ENCODE measurements at regions not wholly inside any gene's neighbourhood (a gene's known extent, or its start where the extent isn't known, plus 50 kb on each side); places are given as distances from the start of the nearest gene placed in this dataset.

DNA sequence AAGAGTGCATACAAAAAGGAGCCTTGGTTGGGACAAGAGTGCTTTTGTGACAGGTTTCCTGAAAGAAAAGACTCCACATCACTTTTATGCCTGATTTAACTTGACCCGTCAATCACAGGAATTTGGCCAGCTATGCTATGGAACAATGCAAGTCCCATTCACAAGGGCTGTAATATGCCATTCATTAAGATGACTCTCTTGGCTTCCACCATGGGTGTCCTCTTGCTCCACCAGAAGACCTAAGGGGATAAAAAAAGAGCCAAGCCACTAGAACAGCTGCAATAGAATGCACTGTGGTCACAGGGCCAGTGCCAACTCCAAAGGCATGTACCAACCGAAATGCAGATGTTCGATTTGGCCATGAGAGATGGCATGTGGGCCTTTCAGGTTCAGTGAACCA lies 480.1 kb upstream of the MPDZ start:
- Histone ChIP-seq H3K9me3 (ENCODE audit: control insufficient read depth, insufficient read depth, low read length) (no peaks in the 10 kb centered on the region), H3K36me3 (ENCODE audit: control insufficient read depth, low read length) (no peaks in the 10 kb centered on the region), H3K79me2 (ENCODE audit: control insufficient read depth, low read length) (no peaks in the 10 kb centered on the region), H3K27ac (ENCODE audit: low read depth, low read length) (no peak overlapping the region), H3K9me2 (replicated peaks; ENCODE audit: control insufficient read depth, low read length) (no peaks in the 10 kb centered on the region), H4K20me1 (ENCODE audit: control insufficient read depth, insufficient read depth, low read depth, low read length) (no peaks in the 10 kb centered on the region), H3F3A (ENCODE audit: control insufficient read depth, insufficient read depth) (no peaks in the 10 kb centered on the region), H3K27me3 (ENCODE audit: control insufficient read depth, low read length) (no peaks in the 10 kb centered on the region), H3K4me3 (ENCODE audit: low read length) (no peak overlapping the region), H3K4me2 (ENCODE audit: low read length) (no peak overlapping the region), H3K4me1 (ENCODE audit: control insufficient read depth, low read length) (no peaks in the 10 kb centered on the region)
- no peak for TF ChIP-seq CTCF (IDR thresholded peaks at IDR 0.05; ENCODE audit: low read depth, low read length, poor library complexity, severe bottlenecking)
- no peak for TF ChIP-seq EZH2phosphoT487 (IDR thresholded peaks at IDR 0.05; ENCODE audit: borderline replicate concordance, low read length)

DNA sequence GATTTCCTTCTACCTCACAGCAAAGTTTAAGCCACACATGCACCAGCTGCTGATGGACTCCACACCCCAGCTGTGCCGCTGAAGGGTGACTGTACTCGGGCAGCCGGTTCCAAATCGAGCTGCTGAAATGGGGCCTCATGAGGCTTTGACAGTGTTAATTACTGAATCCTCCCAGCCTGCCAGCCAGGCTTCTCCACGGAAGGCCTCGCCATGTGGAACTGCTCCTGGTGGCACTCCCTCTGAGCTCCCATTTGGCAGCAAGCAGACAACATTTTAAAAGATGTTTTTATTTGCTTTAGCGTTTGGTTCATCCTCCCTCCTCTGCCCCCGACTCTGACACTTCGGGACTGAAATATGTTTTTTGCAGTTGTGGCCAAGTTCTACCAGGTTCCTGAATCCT lies 479.4 kb upstream of the MPDZ start:
- Histone ChIP-seq H3K79me2 (ENCODE audit: control insufficient read depth, low read length) (no peaks in the 10 kb centered on the region), H3K4me1 (ENCODE audit: control insufficient read depth, low read length) (no peaks in the 10 kb centered on the region), H3K36me3 (ENCODE audit: control insufficient read depth, low read length) (no peaks in the 10 kb centered on the region), H3K27me3 (ENCODE audit: control insufficient read depth, low read length) (no peaks in the 10 kb centered on the region), H3K4me2 (ENCODE audit: low read length) (no peak overlapping the region), H3K27ac (ENCODE audit: low read depth, low read length) (no peak overlapping the region), H4K20me1 (ENCODE audit: control insufficient read depth, insufficient read depth, low read depth, low read length) (no peaks in the 10 kb centered on the region), H3F3A (ENCODE audit: control insufficient read depth, insufficient read depth) (no peaks in the 10 kb centered on the region), H3K9me2 (replicated peaks; ENCODE audit: control insufficient read depth, low read length) (no peaks in the 10 kb centered on the region), H3K9me3 (ENCODE audit: control insufficient read depth, insufficient read depth, low read length) (no peaks in the 10 kb centered on the region), H3K4me3 (ENCODE audit: low read length) (no peak overlapping the region)
- TF ChIP-seq CTCF (IDR thresholded peaks at IDR 0.05; ENCODE audit: low read depth, low read length, poor library complexity, severe bottlenecking) (no peak), EZH2phosphoT487 (IDR thresholded peaks at IDR 0.05; ENCODE audit: borderline replicate concordance, low read length) (no peak)

DNA sequence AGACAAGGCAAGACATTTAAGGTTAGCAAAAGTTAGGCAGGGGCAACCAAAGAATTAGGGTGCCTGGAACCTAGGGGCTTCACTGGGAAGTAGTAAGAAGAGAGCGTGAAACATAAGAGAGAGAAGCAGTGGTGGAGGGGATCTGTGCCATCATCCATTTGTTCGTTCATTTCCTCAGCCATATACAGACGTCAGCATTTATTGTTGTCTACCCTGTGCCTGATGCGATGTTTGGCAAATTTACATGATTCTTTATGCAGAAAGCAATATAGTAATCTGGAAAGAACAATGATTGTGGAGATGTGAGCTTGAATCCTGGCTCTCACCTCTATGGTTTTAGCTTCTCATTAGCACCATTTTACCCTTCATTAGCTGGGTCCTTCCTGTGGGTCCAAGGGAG lies 477.5 kb upstream of the MPDZ start:
- H4K20me1 ChIP-seq (ENCODE audit: control insufficient read depth, insufficient read depth, low read depth, low read length): no peaks in the 10 kb centered on the region
- H3K4me2 ChIP-seq (ENCODE audit: low read length): no peak overlapping the region
- H3K9me2 ChIP-seq (replicated peaks; ENCODE audit: control insufficient read depth, low read length): no peaks in the 10 kb centered on the region
- H3F3A ChIP-seq (ENCODE audit: control insufficient read depth, insufficient read depth): no peaks in the 10 kb centered on the region
- H3K4me1 ChIP-seq (ENCODE audit: control insufficient read depth, low read length): no peaks in the 10 kb centered on the region
- no peak overlapping the region for H3K4me3 ChIP-seq (ENCODE audit: low read length)
- no peaks in the 10 kb centered on the region for H3K9me3 ChIP-seq (ENCODE audit: control insufficient read depth, insufficient read depth, low read length)
- H3K27ac ChIP-seq (ENCODE audit: low read depth, low read length): no peak overlapping the region
- no peaks in the 10 kb centered on the region for H3K36me3 ChIP-seq (ENCODE audit: control insufficient read depth, low read length)
- TF ChIP-seq CTCF (IDR thresholded peaks at IDR 0.05; ENCODE audit: low read depth, low read length, poor library complexity, severe bottlenecking) (no peak), EZH2phosphoT487 (IDR thresholded peaks at IDR 0.05; ENCODE audit: borderline replicate concordance, low read length) (no peak)
- no peaks in the 10 kb centered on the region for H3K27me3 ChIP-seq (ENCODE audit: control insufficient read depth, low read length)
- no peaks in the 10 kb centered on the region for H3K79me2 ChIP-seq (ENCODE audit: control insufficient read depth, low read length)

- TF ChIP-seq EZH2phosphoT487 (IDR thresholded peaks at IDR 0.05; ENCODE audit: borderline replicate concordance, low read length): no peak
- TF ChIP-seq CTCF (IDR thresholded peaks at IDR 0.05; ENCODE audit: low read depth, low read length, poor library complexity, severe bottlenecking): no peak
- Histone ChIP-seq H3K79me2 (ENCODE audit: control insufficient read depth, low read length) (no peaks in the 10 kb centered on the region), H3K36me3 (ENCODE audit: control insufficient read depth, low read length) (no peaks in the 10 kb centered on the region), H3K27ac (ENCODE audit: low read depth, low read length) (no peak overlapping the region), H3K4me1 (ENCODE audit: control insufficient read depth, low read length) (no peaks in the 10 kb centered on the region), H3K4me2 (ENCODE audit: low read length) (no peak overlapping the region), H3K9me3 (ENCODE audit: control insufficient read depth, insufficient read depth, low read length) (no peaks in the 10 kb centered on the region), H3F3A (ENCODE audit: control insufficient read depth, insufficient read depth) (no peaks in the 10 kb centered on the region), H4K20me1 (ENCODE audit: control insufficient read depth, insufficient read depth, low read depth, low read length) (no peaks in the 10 kb centered on the region), H3K27me3 (ENCODE audit: control insufficient read depth, low read length) (no peaks in the 10 kb centered on the region), H3K4me3 (ENCODE audit: low read length) (no peak overlapping the region), H3K9me2 (replicated peaks; ENCODE audit: control insufficient read depth, low read length) (no peaks in the 10 kb centered on the region)
Observed at GRCh38 chr9:13755551-13755950, 476.1 kb upstream of the MPDZ start.

All from DOHH2 (cell line).